NCI-H2029 treated with DMSO at 0.1 percent for 48 hours (cell line): ENCODE measurements at regions not wholly inside any gene's neighbourhood (a gene's known extent, or its start where the extent isn't known, plus 50 kb on each side); places are given as distances from the start of the nearest gene placed in this dataset.

Experiments used
- DNase-seq: peaks from one replicate; lab custom pipeline; 2025; lab: John Stamatoyannopoulos, UW

DNA sequence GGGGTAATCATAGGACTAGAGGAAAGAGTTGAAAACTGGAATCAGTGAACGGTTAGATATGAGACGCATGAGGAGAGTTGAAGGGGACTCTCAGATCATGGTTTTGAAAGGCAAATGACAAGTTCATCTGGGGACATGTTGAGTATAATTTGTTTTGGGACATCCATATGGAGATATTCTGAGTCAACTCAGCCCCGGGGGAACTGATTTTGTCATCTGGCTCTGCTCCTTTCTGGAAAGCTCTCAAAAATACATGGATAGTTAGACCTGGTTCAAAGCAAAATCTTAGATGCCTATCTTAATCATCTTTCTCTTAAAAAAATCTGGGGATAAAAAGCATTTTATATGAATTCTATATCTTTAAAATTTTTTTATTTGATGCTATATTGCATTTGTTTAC lies 161.2 kb downstream of the SNX18 start:
- DNase-seq = no peak

DNA sequence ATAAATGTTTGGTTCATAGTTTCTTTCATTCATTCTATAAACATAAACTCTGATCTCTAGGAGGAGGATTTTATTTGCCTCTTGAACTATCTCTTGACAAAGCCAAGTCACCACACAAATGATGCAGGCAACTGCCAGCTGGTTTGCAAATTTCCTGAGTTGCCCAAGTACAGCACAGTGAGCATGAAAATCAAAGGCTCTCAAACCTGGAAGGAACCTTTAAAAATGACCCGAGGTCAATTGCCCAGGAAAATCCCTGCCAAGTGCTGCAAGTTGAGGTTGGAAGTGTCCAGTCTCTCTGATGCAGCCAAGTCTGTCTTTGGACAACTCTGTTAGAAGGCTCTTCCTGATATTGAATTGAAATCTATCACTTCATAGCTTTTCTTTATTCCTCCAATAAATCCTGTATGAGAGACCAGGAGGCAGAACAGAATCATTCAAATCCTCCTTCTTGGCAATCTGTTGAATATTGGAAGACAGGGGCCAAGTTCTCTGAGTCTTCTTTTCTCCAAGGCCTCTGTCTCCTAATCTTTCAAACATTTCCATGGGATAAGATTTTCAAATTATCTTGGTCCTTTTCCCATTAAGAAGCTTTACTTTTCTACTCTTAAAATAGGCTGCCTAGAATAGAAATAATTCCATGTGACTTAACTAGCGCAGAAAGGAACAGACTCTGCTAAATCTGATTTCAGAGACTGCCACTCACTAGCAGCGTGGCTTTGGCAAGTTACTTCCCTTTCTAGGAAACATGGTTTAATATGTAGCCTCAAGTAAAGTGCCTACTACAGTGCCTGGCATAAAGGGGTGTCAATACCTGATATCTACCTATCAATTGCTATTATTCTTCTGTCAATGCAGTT lies 159.2 kb downstream of the SNX18 start:
- DNase-seq = no peak

DNA sequence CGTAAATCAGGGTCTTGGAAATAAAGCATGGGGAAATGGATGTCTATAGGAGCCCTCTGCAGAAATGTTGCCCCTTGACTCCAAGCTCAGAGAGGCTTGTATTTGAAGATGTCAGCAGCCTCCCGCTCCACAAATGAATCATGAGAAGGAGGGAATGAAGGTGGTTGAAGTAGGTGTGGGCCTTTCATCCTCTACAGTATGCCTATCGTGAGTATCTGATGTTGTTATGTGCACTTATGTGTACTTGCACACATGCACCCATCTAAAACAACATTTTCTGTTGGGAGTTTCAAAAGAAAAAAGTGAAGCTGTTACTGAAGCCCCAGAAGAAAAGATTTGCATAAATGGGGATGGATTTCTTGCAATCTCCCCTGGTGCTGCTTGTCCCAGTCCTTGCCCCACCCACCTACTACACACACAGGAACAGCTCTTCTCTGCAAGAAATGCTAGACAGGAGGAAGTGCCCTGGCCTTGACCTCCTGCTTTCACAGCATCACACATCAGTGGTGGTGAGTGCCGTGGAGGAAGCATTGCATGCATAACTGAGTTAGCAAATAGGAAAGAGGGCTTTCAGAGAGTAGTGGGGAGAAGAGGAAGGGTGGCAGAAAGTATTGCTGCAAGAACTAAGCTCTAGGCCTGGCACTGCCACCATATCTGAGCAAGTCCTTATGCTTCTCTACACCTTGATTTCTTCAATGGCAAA lies 156.1 kb downstream of the SNX18 start:
- no peak for DNase-seq

DNA sequence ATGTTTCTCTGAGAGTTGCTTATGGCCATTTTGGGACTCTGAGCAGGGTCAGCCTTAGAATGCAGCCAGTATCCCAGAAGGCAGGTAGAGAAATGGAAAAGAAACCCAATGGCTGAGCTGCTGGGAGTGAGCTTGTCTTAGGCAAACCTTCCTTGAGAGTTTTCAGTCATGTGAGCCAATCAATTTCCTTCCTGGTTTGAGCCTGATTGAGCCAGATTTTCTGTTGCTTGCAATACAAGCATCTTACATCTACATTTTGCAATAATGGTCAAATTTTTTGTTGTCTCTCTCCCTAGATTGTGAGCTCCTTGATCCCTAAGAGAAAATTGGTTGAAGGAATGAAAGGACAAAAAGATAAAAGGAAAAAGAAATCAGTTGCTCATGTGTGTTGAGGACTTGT lies 155.3 kb downstream of the SNX18 start:
- DNase-seq = no peak

DNA sequence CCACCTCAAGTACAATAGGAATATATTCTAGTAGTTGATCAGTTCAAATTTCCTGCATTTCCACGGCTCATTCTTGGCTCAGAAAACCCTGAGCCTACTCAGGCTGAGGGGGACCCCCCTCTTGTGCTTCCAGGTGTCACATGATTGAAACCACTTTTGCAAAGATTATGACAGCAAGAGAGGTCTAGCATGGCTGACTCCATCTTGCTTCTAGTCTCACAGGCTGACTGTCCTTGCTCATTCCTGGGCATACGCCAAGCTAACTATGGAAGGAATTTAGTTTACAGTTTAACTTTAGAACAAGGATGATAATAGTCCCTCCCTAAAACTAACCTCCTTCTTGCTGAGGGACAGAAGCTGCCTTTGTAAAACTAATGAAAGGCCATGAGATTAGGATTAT lies 154.1 kb downstream of the SNX18 start:
- no peak for DNase-seq

DNA sequence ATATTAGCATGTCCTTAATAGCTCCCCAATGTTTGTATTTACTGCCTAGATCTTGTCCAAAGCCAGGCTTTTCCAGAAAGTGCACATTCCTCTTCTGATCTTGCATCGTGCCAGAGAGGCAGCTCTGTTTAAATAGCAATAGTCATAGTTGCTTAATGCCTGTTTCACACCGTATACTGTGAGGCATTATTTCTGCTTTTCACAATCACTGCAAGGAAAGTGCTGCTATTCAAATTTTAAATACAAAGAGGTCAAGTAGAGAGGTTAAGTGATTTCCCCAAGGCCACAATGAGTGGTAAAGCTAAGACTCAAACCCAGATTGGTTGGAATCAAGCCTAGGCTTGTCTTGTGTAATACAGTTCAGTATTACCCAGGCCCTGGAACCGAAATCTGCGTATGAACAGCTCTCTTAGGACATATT lies 153.6 kb downstream of the SNX18 start:
- DNase-seq = no peak

DNA sequence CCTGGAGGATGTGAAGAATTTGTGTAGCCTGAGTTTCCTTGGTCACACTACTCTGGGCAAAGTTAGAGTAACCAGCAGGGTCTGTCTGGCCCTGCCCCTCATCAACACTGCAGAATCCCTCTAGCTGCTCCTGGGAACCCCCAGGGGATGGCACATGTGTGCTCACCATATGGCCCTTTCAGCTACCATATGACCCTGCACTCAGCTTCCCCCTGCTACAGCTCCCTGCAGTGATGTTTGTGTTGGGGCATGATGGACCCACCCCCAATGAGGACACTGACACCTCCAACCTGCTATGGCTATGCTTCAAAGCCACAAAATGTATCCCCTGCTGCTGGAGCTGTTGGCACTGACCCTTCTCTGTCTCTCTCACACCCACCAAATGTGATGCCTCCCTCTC lies 152.7 kb downstream of the SNX18 start:
- no peak for DNase-seq

DNA sequence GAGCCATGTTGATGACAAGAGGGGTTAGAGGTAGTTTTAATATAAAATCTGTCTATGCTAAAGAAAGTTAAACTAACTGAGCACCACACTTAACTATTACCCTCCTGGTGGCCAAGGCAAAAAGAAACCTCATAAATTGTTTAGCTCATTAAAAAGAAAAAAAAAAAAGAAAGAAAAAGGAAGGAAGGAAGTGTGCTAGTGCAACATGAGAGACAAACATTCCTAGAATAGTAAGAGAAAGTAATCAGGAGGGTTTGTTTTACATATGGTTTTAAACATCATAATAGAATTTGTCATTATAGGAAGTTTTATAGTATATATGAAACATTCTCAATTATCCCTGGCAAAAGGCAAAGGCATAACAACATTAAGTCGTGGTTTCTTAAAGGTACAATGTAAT lies 152.3 kb downstream of the SNX18 start:
- DNase-seq = no peak

DNA sequence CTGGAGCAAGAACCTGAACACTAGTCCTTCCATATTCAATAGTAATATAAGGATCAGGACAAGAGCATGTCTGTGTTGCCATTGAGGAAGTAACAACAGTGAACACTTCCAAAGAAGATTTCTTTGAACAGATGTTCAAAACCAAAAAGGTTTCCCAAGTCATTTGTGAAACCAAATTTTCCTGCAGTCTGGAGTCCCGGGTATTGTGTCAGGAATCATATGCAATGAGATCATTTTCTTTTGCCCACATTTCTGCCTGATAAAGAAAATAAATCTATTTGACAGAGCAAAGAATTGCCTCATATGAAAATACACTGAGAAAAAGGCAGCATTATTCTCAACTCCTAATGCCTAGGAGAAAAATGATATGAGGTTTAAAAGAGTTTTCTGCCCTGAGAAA lies 151.7 kb downstream of the SNX18 start:
- DNase-seq = no peak

DNA sequence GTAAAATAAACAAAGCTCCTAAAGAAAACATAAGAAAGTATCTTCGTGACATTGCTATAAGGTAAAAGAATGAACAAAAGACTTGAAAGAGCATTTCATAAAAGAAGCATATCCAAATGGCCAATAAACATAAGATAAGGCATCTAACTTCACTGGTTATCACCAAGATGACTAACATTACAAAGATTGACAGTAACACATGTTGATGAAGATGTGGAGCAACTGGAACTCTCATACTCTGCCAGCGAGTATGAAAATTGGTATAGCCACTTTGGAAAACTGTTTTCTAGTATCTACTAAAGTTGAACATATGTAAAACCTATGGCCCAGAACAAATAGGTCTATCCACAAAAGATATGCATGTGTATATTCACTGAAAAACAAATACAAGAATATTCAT lies 150.5 kb downstream of the SNX18 start:
- no peak for DNase-seq

DNA sequence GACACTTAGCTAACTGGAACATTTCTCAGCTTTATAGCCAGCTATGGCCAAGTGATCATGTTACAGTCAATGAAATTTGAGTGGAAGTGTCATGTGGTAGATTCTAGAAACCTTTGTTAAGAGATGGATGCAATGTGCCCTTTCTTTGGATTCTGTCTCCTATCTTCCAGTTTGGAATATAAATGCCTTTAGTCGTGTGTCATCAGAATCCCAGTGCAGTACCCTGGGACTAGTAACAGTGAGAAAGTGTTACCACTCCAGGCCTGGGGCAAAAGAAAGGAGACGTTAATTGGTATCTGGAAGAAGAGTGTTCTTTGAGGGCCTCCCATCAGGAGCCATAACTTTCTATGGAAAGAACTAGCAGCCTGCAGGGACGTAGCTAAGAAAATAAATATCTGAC lies 149.6 kb downstream of the SNX18 start:
- no peak for DNase-seq

DNA sequence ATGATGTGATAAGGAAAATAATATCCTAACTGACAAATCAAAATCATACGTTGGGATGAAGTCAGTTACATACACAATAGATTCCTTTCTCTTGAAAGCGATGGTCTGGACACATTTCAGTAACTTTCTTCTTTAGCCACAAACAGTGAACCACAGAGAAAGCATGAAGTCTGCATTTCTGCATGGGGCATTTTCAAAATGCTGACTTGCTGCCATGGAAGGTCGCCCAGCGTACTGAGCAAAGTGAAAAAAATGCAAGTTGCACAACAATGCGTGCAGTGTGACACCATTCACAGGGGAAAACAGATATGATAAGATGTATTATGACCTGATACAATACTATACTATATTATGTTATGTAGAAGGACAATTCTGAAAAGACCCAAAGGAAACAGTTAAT lies 146.3 kb downstream of the SNX18 start:
- DNase-seq = no peak

DNA sequence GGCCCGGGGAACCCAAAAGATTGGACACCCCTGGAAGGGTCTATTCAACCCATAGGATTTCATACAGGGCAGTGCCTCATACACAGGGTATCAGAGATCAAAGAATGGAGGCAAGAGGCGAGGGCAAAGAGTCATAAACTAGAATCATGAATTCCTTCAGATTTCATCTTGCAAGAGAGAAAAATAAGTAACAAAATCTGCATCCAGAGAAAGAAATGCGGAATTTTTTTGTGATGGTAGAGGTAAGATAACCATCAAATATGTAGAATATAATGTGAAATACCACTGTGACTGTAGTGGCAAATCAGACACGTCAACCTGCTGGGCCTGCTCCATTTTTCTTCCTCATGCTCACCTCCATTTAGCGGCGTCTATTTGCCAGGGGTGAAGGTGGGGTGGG lies 143.6 kb downstream of the SNX18 start:
- no peak for DNase-seq

DNA sequence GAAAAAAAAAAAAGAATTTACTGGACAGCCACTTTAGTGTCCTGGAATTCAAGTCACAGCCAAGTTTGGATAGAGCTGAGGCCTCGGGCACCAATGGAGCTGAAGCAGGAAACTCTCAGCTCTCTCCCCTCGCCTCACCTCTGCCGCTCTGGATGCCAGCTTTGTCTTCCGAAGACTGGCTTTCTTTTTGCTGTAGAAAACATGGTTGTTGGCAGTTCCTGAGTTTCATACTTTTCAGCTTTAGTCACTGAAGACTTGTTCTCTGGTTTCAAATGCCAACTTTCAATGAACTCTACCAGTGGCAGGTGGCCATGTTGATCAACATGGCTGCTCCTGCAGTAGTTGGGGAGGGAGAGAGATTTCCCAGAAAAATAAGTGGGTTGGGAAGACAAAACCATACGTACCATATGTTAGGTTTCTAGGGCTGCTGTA lies 142.2 kb downstream of the SNX18 start:
- no peak for DNase-seq

DNA sequence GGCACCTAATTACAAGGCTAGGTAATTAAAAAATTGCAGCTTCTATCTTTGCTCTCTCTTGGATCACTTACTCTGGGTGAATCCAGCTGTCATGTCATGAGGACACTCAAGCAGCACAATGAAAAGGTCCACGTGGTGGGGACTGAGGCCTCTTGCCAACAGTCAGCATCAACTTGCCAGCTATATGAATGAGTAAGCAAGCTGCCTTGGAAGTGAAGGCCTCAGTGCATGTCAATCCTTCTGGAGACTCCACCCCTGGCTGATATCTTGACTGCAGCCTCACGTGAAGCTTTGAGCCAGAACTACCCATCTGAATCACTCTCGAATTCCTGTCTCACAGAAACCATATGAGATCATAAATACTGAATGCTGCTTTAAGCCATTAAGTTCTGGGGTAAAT lies 140.5 kb downstream of the SNX18 start:
- DNase-seq = peak; percentile 72

DNA sequence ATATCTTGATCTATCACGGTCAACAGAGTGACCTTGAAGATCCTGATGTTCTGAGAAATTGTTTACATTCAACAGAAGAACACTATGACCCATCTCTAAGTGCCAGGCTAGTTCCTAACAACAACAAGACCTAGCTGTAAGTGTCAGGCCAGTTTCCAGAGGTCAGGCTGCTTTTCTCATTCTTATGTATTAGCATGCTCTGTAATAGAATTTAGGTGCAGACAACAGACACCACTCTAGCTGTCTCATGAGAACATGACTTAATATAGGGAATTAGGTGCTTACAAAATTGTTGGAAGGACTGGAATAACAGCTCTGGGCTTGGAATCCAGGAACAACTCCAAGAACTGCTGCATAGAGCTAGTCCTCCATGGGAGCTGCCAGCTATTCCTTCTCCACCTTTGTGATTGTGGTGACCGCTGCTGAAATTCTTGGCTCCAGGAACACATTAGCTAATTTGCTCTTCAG lies 138.7 kb downstream of the SNX18 start:
- no peak for DNase-seq

DNA sequence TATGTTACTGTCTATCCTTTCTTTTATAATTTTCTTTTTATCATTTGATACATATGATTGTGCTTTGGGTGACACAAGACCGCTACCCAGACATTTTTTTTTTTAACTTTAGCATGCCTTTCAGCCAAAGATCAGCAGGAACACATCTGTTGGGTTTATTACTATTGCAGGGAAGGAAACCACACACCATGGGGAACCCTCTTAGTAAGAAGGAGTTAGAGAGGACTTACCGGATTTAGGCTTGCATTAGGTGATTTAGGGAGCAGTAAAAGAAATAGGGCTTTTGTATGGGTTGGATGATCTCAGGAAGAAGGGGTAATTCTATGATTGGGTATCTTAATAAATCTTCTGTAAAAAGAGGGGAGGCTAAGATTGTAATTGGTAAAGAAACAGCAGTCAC lies 138.2 kb downstream of the SNX18 start:
- DNase-seq = no peak

DNA sequence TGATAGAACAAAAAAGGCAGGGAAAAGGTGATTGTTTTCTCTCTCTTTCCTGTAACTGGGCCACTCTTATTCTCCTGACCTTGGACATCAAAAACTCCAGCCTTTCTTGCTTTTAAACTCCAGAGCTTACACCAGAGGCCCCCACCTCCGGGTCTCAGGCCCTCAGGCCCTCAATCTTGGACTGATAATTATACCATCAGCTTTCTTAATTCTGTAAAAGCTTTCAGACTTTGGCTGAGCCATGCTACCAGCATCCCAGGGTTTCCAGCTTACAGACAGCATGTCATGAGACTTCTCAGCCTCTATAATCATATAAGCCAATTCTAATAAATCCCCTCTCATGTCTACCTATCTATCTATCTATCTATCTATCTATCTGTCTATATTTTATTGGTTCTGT lies 137.7 kb downstream of the SNX18 start:
- DNase-seq = no peak

DNA sequence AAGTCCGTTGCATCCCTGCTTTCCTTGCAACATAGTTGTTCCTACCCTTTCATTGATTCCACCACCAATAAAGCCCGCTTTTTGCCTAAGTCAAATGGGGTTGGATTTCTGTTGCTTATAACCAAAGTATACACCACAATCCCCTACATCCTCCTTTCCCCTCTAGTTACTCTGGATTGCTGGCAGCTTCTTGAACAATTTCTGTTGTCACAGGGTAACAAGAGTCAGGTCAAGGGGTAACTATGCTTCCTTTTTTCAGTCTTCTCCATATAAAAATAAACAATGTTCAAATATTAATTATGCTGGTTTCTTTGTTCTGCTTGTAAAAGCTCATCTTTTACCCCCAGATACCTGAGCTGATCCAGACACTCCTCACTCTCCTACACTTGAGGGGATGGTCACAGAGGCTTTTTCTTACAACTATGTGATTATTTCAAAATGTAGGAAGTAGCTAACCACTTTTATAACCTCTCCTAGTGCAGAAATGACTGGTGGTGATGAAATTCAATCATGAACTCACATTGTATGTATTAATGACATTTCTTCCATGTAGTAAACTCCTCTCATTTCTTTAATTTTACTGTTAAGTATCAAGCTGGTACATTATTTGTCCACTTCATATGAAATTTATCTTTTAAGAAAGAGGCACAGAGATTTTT lies 136.5 kb downstream of the SNX18 start:
- no peak for DNase-seq

DNA sequence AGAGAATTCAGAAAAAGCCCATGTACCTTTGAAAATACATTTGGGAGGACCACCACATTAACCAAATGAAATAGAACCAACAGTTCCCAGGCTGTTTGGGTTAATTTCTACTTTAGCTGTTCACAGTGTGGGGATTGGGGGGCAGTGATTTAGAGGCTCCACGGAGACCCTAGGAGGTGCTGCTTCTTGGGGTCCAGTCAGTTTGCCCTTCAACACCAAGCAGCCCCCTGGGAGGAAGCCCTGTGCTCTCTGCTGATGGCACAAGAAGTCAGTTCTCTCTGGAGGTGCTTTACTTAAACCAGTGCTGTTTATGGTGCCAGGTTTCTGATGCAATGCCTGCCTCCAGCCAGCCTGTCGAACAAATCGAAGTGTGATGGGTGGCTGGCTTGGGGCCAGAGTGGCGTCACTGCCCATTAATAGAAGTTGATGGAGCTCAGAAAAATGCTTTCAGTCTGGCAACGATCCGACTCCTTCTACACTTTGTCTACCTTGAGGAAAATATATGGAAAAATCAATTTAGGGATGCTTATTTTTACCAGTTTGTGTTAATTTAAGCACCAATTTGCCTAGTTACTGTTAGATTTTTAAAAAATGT lies 134.0 kb downstream of the SNX18 start:
- DNase-seq = peak; percentile 59

DNA sequence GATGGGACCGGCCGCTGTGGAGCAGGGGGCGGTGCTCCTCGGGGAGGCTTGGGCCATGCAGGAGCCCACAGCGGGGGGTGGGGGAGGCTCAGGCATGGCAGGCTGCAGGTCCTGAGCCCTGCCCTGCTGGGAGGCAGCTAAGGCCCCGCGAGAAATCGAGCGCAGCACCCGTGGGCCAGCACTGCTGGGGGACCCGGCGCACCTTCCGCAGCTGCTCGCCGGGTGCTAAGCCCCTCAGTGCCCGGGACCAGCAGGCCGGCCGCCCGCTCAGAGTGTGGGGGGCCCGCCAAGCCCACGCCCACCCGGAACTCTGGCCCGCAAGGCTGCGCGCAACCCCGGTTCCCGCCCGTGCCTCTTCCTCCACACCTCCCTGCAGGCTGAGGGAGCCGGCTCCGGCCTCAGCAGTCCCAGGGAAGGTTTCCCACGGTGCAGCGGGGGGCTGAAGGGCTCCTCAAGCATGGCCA lies 131.5 kb downstream of the SNX18 start:
- DNase-seq = no peak

DNA sequence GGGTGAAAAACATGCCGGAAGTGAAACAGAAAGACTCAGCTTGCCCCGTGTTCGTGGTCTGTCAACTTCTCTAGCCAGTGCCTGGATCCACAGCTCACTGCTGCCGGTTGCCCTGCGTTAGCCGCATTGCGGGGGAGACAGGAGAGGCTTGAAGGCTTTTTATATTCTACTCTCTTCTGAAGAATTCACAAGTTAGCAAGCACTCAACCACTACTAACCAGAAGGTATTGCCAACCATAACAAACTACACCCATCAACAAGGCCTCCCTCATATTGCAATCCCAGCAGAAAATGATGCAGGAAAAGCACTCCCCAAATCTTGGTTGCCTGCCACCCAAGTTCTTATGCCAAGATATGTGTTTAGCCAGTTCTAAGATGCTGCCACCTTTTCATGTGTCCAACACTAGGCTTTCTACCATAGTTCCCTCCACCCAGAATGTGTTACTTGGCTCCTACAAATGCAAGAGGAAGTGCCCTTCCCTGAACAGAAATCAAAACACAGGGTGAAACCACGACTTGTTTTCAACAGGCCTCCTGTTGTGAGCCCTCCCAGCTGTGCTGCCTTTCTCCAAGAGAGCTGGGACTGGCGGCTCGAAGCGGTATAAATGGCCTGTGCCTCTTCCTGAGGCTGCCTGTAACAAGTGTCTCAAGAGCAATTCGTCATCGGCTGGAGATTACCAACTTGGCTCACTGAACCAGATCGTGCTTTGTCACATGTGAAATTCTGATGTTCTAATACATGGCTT lies 129.0 kb downstream of the SNX18 start:
- DNase-seq = peak; percentile 69
